Gastrocnemius medialis (tissue), 4 donors: ENCODE measurements at regions not wholly inside any gene's neighbourhood (a gene's known extent, or its start where the extent isn't known, plus 50 kb on each side); places are given as distances from the start of the nearest gene placed in this dataset.

Experiments
- CTCF ChIP-seq, 5 experiments: fragments of 450-650 bp in 3 of 5; fragments of 200-600 bp in 2 of 5; sonication (generic) in 2 of 5; IDR thresholded peaks in 4 of 5; conservative IDR thresholded peaks in 1 of 5; 1 replicate in 4 of 5; 2 replicates in 1 of 5; pipeline ENCODE4 v1.5.1; 2016 to 2019; ENCODE audit warnings: antibody characterized with exemption in 5 of 5, mild to moderate bottlenecking in 3 of 5, moderate library complexity in 3 of 5
- POLR2A ChIP-seq, 2 donors: fragments of 450-650 bp; IDR thresholded peaks; one replicate each; pipeline ENCODE4 v1.6.1; 2017; ENCODE audit warnings: antibody characterized with exemption in 2 of 2, mild to moderate bottlenecking in 2 of 2, moderate library complexity in 2 of 2

GRCh38 chr11:38766796-38767195 is 2168.8 kb upstream of the RAG2 start:
- TF ChIP-seq POLR2A (IDR thresholded peaks at IDR 0.05) = no peak
- no peak for TF ChIP-seq CTCF (IDR thresholded peaks at IDR 0.05 in 4 of 5, conservative IDR thresholded peaks at IDR 0.05 in 1 of 5)
